Myocyte (in vitro differentiated cells): ENCODE measurements at regions not wholly inside any gene's neighbourhood (a gene's known extent, or its start where the extent isn't known, plus 50 kb on each side); places are given as distances from the start of the nearest gene placed in this dataset.
"Not testable (repeated sequence)": the region's sequence is repeated elsewhere in the genome, so short reads cannot be mapped to it uniquely, and the experiment has no call there.

Source experiments
- DNase-seq: peaks from one replicate; pipeline ENCODE4 v3.0.0-alpha.2; 2012; ENCODE audit warnings: low read depth

DNA sequence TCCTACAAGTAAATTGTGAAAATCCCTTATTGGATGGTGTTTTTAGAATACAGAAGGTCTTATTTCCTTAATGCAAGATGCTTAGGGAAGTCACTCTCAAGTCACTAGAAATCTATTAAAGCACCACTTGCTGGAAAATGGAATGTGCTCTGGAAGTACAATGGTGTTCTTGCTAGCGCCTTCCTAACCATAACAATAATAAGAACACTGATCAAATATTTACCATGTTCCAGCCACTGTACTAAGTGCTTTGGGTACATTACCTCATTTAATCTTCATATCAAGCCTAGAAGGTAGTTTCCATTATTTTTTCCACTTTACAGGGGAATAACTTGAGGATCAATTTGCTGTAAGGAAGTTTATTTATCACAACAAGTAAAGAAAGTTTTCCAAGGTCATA is 75.1 kb downstream of the FAM72B start:
- DNase-seq, result not testable (repeated sequence)

DNA sequence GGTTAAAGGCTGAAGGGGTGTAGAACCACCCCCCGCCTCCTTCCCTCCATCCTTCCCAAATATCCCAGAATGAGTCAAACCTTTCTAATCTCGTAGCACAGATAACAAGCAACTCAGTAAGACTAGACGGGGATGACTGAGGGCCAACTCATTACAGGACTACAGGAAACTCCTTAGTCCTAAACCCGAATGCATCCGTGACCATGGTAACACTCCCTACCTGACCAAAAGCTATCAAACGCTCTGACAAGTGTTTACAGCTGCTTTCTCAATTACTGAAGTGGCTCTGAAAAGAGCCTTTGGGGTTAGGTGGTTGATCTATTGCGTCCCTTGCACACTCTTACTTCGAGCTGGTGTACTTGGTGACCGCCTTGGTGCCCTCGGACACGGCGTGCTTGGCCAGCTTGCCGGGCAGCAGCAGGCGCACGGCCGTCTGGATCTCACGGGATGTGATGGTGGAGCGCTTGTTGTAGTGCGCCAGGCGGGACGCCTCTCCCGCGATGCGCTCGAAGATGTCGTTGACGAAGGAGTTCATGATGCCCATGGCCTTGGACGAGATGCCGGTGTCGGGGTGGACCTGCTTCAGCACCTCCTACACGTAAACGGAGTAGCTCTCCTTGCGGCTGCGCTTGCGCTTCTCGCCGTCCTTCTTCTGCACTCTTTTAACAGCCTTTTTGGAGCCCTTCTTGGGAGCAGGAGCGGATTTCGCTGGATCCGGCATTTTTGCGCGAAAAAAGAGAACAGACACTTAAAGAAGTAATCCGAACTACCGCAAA is 67.4 kb downstream of the FAM72B start:
- not testable (repeated sequence) for DNase-seq

DNA sequence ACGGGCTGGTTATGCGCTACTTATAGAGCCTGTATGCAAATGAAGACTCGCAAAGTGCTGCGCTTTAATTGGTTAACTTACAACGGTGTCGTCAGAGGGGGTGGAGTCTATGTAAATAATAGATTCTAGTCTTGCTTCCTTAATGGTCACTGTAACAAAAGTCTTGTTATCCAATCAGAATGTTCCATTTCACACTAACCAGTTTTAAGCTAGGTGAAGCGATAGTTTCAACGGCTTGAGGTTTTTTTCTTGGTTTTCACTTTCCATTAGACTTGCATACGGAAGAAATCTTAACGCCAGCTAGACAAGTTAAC is 66.9 kb downstream of the FAM72B start:
- DNase-seq, result not testable (repeated sequence)

DNA sequence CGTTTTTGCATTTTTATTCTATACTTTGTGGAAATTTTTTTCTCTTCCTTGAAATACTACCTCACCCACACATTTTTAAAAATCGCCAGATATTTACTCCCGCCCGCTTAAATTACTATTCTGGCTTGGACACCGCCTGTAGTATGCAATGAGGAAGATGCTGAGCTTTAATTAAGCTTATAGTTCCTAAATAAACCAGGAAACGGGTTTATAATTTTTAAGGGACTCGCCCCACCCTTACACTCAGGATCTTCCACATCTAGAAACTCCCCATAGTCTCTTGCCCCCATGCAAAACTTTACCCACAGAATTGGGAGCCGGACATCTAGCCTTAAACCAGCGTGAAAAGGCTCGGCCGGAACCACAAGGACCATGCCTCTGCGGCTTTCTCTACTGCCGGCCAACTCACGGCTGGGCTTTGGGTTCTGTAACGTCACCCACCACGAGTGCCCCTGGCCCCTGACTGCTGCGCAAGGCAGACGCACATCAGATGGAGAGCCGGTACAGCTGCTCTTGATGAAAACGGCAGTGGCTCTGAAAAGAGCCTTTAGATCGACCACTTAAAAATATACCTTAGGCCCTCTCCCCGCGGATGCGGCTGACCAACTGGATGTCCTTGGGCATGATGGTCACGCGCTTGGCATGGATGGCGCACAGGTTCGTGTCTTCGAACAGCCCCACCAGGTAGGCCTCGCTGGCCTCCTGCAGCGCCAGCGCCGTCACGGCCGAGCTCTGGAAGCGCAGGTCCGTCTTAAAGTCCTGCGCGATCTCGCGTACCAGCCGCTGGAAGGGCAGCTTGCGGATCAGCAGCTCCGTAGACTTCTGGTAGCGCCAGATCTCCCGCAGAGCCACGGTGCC is 66.3 kb downstream of the FAM72B start:
- DNase-seq, result peak; percentile 10
